GM12874 (cell line): ENCODE measurements at regions not wholly inside any gene's neighbourhood (a gene's known extent, or its start where the extent isn't known, plus 50 kb on each side); places are given as distances from the start of the nearest gene placed in this dataset.

ENCODE experiments used
- TF ChIP-seq, protein P1 (sequence below): IDR thresholded peaks from 2 replicates; pipeline ENCODE4 v1.5.1; 2011; ENCODE audit warnings: low read depth, mild to moderate bottlenecking, control low read depth, low read length, moderate library complexity; ENCODE audit not compliant: insufficient read depth

DNA sequence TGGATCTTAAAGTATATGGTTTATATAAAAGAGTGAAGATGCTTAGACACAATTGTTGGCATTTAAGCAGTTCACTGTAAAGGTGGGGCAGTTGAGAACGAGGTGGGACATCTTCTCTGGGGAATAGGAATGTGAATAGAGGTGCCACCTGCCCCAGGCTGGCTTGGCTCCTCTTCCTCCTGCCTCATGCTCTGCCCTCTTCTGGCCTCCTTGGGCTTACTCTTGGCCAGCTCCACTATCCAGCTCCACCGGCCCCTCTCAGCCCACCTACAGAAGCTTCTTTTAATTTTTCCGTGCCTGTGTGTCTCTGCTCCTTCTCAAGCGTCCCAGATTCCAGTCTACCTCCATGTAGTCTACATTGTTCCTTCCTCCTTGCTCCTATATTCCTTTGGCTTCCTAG is 122.1 kb downstream of the NUF2 start:
- TF ChIP-seq, protein P1, sequence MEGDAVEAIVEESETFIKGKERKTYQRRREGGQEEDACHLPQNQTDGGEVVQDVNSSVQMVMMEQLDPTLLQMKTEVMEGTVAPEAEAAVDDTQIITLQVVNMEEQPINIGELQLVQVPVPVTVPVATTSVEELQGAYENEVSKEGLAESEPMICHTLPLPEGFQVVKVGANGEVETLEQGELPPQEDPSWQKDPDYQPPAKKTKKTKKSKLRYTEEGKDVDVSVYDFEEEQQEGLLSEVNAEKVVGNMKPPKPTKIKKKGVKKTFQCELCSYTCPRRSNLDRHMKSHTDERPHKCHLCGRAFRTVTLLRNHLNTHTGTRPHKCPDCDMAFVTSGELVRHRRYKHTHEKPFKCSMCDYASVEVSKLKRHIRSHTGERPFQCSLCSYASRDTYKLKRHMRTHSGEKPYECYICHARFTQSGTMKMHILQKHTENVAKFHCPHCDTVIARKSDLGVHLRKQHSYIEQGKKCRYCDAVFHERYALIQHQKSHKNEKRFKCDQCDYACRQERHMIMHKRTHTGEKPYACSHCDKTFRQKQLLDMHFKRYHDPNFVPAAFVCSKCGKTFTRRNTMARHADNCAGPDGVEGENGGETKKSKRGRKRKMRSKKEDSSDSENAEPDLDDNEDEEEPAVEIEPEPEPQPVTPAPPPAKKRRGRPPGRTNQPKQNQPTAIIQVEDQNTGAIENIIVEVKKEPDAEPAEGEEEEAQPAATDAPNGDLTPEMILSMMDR = no peak

DNA sequence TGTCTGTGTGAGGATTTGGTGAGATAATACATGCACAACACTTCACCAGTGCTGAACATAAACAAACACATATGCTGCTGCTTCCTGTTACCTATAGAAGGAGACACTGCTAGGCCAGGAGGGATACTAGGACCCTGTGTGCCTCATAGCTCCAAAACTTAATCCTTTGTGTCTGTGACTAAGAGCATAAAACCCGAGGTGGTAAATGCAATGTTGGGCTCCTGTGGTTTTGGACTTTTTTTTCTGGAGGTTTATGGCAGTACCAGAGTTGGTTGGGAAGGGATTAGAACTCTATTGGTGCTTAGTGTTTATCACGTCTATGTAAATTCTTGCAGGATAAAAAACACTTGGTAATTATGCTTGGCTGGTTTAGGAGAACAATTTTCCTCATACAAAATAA is 122.9 kb downstream of the NUF2 start:
- TF ChIP-seq, protein P1 = no peak

DNA sequence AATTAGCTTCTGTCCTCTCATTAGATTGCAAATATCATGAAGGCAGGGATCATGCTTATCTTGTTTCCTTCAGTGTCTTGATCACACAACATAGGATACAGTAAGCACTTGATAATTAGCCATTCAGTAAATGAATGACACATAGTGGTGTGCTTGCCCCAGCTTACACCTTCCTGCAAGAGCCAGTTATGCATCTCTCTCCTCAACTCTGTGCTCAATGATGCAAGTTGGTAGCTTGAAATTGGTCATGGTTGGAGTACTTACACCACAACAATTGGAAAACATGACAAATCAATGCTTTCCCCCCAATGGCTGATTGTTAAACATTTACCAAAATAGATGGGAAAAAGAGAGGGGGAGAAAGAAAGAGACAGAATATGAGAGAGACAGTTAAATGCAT is 129.2 kb downstream of the NUF2 start:
- TF ChIP-seq, protein P1 = no peak

DNA sequence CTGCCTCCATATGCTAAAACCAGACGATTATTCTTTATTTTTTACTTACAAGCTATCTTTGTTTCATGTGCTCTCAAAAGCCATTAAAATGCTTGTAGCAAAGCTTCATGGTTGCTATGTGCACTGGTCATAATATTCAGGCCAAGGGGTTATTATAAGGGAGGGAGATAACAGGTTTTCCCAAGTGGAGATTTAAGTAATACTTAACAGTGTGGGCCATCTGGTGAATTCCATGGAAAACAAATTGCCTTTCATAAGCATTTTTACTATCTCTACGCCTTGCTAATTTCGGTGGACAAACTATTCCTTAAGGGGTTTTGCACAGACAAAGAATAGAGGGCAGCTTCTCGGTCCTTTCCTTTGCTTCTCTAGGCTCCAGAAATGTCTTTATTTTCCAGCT is 137.8 kb downstream of the NUF2 start:
- TF ChIP-seq, protein P1 = no peak

DNA sequence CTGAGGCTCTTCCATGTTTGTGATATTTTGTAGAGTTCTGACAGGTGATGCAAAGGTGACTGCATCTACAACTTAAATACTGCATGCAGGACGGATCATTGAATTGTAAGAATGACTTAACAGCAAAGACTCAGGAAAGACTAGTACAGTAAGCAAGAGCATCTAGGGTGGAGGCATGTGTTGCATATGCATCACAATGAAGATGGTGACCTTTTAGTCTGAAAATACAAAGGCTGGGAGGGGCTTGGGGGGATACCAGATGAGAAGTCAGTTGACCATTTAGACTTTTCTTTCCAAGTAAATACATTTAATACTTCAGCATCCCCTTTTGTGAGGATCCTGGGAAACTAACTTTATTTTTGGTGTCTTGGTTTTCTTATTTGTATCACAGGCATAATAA is 145.5 kb downstream of the NUF2 start:
- TF ChIP-seq, protein P1 = no peak

DNA sequence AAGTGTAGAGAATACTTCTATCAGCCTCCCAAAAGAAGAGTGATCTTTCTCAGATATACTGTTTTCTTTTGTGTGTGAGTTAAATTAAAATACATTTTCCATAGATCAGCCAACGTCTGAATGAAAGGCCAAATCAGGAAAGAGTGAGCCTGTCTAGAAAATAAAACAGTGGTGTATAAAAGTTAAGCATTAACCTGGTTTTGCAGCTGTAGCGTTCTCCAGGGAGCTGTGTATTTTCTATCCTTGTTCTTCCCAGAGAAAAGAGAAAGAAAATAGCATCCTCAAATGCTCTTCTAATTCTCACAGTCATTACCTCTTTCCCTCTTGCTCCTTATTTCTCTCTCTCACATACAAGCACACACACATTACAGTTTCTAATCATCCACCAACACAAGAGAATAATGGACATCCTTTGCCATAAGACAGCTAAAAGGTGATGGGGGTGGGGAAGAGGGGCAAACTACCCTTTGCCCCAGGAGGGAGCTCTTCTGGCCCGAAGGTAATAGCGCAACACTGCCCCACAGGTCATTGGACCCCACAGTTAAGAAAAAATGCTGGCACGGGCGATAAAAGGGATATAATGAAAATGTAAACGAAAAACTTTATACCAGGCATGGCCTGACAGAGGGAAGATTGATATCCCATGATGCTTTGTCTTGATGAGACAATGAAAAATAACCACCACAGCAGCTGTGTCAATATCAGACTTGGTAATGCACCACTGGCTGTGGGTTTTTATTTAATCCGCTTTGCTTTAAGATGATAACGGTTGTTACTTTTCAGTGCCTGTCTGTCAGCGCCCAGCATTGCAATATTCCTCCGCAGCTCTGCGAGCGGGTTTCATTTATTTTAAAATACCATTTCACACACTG is 150.3 kb downstream of the NUF2 start:
- TF ChIP-seq, protein P1 = no peak

DNA sequence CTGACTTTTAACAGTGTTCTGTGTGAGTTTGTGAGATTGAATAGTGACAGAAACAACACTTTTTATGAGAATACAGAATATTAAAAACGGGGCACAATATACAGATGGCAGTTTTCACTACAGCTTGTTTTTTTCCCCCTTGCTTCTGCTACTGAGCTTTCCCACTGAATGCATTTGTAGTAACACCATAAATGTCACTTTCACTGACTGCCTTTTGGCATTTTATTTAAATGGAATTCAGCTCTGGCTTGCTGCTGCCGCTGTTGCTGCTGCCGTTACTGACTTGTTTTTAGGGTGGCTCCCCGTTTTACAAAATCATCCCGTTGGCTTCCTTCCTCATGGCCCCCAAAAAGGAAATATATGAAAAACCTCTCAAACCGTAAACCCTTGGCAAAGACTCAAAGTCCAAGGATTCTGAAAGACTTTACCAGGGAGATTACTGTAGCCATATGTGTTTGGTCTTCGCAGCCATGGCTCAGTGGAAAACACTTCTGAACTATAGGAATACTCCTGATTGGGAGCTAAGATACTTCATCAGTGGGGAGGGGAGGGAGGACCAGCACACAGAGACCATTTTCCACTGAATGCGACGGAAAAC is 151.0 kb downstream of the NUF2 start:
- TF ChIP-seq, protein P1 = no peak
